ENCODE measurements at regions not wholly inside any gene's neighbourhood (a gene's known extent, or its start where the extent isn't known, plus 50 kb on each side); places are given as distances from the start of the nearest gene placed in this dataset.

DNA sequence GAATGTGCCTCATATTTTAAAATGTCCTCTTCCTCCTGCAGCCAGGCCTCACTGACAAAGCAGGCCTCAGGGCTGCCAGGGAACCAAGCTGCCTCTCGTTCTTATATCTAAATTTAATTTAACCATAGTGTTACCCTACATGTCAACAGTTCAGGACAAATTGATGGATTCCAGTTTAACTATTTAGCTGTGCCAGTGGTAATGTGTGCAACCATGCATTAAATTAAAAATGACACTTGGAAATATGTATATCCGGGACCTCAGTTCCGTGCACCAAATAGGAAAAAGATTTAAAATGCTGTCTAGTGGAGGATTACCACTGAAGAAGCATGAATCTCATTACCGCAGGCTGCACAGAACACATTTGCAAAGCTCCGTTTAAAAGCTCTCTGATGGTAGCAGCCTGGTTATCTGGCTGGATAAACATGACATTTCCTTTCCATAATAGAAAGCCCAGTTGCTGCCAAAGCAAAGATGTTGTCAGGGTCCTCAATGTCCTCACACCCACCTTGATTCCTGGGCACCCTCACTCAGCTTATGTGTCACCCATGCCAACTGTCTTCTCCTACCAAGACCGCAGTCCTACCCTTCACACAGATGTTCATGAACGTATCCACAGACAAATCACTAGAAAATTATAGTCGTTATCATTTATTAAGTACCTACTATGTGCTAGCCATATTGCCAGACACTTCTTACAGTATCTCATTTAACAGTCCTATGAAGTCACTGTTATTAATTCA, 73.3 kb upstream of the FRMD4A start:
- ATAC-seq (no peak), DNase-seq (ENCODE audit: missing footprints) (no peak)
- intact Hi-C loops (cut with DNase I) = no loop called here

DNA sequence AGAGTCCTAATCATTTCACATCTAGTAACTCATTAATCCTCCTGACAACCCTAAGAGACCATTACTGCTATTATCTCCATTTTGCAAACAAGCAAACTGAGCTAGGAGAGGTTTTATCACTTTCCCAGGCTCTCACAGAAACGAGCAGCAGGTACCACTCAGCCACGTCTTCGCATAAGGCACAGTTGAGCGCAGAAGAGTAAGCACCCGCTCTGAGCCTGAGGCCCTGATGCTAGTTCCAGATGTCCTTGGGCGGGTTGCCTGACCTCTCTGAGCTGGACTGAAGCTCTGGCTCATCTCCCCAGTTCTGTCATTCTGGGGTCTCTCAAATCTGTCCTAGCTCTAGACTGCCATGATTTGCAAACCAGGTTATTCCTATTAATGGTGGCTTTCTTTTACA, 72.6 kb upstream of the FRMD4A start:
- intact Hi-C loops (cut with DNase I) = no loop called here
- DNase-seq (ENCODE audit: missing footprints) (no peak), ATAC-seq (no peak)

DNA sequence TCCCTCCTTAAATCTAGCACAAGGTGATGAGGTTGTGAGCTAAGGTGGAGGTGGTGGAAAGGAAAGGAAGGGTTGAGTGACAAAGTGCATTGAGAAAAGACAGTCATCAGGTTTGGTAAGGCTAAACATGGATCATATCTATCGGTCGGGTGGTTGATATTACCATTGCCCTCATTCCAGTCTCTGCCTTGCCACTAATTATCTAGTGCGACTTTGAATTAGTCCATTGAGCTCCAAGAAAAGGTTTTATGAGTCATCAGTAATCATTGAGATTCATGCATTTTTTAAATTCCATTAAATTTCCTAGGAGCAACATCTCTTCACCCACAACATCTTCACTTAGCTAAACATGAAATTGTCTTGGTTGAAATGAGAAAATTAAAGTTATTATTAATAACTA, 68.9 kb upstream of the FRMD4A start:
- ATAC-seq = no peak
- no peak for DNase-seq (ENCODE audit: missing footprints)
- intact Hi-C loops (cut with DNase I) = no loop called here

DNA sequence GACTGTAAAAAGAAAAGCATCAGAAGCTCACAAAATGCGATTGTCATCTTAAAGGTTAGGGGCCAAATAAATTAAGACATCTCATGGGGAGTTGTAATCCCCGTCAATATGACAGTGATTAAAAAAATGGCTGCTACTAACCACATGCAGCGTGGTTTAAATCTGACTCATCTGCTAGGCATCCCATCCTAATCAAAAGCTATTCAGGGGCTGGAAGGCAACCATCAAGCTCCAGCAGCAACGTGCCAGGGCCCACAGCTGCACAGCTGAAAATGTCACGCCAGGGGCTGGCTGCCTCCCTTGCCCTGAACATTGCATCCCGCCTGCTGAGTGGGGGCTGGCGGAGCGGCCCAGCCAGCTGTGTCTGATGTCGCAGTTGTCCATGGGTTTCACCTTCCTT, 66.3 kb upstream of the FRMD4A start:
- peak; percentile 96 for ATAC-seq

DNA sequence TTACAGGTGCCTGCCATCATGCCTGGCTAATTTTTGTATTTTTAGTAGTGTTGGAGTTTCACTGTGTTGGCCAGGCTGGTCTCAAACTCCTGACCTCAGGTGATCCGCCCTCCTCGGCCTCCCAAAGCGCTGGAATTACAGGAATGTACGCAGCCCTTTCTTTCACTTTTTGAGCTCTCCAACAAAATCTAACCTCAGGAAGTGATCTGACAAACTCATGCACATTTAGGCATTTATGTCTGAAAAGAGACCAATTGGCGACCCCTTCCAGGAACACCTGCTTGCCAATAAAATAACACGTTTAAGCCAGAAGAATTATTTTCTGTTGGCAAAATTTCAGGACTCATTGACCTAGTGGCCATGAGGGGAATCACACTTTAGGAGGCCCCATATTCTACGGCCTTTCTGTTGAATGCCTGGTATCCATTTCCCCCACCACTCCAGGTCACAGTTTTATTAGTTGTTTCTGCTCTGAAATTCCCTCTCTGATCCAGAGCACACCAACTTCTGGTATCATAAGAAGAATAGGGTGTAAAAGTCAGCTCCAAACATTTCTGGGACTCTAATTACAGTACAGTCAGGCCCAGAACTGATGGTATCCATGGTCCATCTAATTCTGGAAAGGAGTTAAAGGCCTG, 65.8 kb upstream of the FRMD4A start:
- ATAC-seq = peak; percentile 11
- intact Hi-C loops (cut with DNase I) = no loop called here
- no peak for DNase-seq (ENCODE audit: missing footprints)

More for the DNA sequence above, 66.3 kb upstream of the FRMD4A start:
- intact Hi-C loops (cut with DNase I) = no loop called here
- DNase-seq (ENCODE audit: missing footprints) = peak; percentile 83

DNA sequence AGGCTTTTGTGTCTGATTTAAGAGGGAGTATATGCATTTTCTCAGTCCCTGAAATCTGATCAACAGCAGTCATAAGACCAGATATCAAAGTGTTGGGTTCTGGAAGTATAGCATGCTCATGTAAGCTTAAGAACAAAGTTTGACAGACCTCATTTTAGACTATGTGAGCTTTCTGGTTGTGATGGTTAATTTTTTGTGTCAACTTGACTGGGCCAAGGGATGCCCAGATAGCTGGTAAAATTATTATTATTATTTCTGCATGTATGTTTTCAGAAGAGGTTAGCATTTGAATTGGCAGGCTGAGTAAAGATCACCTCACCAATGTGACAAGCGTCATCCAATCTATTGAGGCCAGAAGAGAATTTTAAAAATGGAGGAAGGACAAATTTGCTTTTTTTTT, 63.5 kb upstream of the FRMD4A start:
- DNase-seq (ENCODE audit: missing footprints) = no peak
- no peak for ATAC-seq
- intact Hi-C loops (cut with DNase I) = no loop called here

DNA sequence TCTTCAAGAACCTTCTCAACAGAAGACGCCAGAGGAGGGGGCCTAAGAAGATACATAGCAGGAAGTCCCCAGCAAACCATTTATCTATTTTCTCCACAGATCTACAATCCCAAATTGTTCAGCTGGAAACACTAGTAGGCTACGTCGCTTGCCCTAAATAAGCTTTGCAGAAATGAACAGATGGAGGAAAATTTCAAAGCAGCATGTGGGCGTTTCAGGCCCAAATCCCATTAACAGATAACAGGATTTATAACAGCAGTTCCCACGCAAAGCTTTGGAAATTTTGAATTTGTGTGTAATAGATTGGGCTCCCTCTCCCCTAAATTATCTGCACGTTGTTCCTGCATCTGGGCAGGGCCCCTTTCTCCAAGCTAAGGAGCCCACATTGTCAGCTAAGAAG, 60.6 kb upstream of the FRMD4A start:
- DNase-seq (ENCODE audit: missing footprints) = no peak
- no peak for ATAC-seq
- intact Hi-C loops (cut with DNase I) = no loop called here

DNA sequence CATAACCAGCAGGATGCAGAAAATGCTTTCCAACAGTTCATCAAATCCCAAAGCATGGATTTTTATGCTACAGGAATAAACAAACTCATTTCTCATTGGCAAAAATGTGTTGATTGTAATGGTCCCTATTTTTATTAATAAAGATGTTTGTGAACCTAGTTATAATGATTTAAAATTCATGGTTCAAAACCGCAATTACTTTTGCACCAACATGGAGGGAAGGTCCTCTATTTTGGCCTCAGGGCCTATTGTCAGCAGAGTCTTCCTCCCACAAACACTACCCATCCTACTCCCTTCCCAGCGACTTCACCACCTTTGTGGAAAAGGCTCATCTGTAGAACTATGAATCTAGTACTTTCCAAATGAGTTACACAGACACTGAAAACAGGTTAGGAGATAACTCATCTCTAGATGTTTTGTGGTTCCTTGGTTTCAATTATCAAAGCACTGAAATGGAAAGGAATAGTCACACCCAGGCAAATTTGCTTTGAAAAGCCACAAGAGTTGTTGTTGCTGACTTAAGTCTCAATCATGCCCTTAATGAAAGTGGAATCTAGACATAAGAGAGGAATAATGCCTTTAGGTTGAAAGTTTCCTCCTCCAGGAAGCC, 59.4 kb upstream of the FRMD4A start:
- ATAC-seq (no peak), DNase-seq (ENCODE audit: missing footprints) (no peak)
- intact Hi-C loops (cut with DNase I) = no loop called here

DNA sequence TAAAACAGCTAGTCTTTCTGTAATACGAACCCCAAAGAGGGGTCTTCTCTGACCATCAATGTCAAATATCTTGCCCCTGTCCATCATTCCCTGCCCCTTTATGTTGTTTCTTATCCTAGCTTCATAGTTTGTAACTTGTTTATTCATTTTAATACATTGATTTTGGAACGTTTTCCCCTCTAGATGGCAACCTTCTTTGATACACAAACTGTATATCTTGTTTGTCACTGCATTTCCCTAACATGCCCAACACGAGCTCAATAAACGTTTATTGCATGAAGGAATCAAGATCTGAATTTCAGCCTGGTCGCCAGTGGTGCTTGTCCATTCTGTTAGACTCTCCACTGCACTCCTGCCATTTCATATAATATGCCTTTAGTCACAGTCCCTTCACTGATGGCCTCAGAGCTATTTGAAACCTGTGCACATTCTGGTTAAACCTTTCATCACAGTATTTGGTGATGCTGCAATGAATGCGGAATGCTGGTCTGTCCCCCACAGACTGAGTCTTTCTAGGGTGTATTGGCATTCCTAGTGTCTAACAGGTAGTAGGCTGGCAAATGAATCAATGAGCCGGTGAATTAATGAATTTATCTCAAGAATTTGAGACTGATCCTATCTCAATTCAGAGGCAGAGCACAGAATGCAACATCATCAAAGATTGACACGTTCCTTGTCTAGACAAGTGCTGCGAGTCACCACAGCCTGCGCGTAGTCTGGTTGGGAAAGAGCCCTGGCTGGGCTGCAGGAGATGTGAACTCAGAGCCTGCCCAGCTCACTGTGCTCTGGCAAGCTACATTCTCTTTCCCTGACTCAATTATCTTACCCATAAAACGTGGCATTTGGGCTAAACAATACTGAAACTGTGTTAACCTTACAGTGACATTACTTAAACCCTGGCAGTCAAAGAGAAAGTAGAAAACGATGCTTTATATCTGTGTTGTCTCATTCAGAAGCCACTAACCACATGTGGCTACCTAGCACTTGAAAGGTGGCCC, 55.2 kb upstream of the FRMD4A start:
- intact Hi-C loops (cut with DNase I) = loop anchor here (2.0 kb wide), 1 partner anchor 93 kb away; no protein-coding TSS in a partner anchor
- no peak for DNase-seq (ENCODE audit: missing footprints)
- ATAC-seq = no peak

DNA sequence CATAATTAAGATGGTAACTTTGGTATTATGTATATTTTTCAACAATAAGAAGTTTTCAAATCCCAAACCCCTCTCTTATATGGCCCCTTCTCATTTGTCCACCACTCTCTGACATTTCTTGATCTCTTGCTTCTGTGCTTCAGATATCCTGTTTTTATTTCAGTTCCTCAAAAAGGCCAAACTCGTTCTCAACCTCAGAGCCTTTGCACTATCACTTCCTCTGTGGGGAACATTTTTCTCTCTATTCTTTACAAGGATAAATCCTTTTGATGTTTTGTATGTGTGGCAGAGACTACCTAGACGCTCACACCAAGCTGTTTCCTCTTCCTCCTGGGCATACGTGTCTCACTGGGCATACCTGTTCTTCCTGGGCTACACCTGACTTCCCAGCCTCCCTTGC, 54.2 kb upstream of the FRMD4A start:
- DNase-seq (ENCODE audit: missing footprints) (no peak), ATAC-seq (no peak)
- intact Hi-C loops (cut with DNase I) = no loop called here

DNA sequence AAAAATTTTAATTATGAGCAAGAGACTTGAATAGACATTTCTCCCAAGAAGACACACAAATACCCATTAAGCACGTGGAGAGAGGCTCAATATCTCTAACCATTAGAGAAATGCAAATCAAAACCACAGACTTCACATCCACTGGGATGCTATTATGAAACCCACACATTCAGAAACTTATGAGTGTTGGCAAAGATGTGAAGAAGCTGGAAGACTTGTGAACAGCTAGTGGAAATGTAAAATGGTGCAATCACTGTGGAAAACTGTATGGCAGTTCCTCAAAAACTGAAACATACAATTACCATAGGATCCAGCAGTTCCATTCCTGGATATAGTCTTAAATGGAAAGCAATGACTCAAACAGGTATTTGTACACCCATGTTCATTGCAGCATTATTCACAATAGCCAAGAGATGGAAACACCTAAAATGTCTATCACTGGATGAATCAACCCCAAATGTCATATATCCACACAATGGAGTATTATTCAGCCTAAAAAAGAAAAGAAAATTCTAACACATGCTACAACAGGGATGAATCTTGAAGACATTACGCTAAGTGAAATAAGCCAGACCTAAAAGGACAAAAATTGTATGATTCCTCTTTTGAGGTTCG, 53.5 kb upstream of the FRMD4A start:
- DNase-seq (ENCODE audit: missing footprints) (no peak), ATAC-seq (no peak)
- intact Hi-C loops (cut with DNase I) = no loop called here

DNA sequence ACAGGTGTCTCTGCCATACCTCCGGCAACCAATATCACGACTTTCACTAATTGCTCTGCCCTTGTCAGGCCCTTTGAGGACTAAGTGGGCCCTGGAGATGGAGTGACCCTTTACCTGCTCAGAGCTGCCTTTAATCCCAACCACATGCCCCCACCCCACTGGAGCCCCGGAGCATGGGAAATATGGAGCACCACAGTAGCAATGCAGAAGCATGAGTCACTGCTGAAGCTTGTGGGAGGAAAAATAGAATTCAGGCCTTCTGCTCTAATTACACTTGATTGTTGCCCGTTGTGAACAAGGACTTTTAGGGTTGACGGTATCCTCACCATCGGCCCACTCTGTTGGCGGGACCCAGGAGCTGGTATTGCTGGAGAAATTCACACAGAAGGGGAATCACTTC, 52.5 kb upstream of the FRMD4A start:
- DNase-seq (ENCODE audit: missing footprints) (no peak), ATAC-seq (no peak)
- intact Hi-C loops (cut with DNase I) = no loop called here

DNA sequence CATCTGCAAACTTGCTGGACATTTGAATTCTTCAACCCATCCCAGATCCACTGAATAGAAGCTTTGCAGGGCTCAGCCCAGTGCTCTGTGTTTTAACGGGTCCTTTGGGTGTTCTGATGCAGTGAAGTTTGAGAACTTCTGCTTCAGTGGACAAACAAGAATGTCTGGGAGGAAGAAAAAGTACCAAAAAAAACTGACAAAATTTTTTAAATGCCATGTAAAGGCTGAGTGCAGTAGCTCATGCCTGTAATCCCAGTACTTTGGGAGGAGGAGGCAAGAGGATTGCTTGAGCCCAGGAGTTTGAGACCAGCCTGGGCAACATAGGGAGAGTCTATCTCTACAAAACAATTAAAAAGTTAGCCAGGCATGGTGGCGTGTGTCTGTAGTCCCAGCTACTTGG, 51.8 kb upstream of the FRMD4A start:
- DNase-seq (ENCODE audit: missing footprints) (no peak), ATAC-seq (no peak)
- intact Hi-C loops (cut with DNase I) = no loop called here

DNA sequence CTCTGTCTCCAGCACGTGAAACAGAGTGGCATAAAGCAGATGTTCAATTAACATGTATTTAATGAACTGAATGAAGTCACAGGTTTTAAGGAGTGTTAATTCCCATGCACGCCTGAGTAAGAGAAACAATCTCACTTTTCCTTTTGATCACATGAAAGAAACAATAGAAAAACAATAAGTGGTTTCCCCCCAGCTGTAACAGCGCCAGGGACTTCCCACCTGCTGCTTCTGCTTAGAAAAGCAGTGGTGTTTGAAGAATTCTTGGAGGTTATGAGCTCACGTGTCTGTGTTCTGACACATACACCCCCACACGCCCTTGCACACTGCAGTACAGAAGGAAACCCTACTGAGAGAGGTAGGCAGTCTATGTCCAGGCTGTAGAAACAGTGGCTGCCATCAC, 51.3 kb upstream of the FRMD4A start:
- no peak for ATAC-seq
- intact Hi-C loops (cut with DNase I) = no loop called here
- no peak for DNase-seq (ENCODE audit: missing footprints)

DNA sequence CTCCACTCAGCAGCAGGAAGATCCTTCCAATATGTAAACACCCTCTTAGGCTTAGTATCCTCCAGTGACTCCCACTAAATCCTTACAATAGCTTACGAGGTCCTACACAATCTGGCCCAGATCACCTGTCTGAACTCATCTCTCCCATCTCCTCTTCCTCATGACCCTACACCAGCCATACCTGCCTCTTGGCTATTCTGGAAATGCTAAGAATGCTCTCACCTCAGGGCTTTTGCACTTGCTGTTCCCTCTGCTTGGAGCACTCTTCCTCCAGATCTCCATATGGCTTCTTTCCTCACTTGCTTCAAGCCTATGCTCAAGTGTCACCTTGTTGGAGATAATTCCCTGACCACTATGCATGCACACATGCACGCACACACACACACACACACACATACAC, 50.8 kb upstream of the FRMD4A start:
- no peak for DNase-seq (ENCODE audit: missing footprints)
- no peak for ATAC-seq
- intact Hi-C loops (cut with DNase I) = no loop called here

DNA sequence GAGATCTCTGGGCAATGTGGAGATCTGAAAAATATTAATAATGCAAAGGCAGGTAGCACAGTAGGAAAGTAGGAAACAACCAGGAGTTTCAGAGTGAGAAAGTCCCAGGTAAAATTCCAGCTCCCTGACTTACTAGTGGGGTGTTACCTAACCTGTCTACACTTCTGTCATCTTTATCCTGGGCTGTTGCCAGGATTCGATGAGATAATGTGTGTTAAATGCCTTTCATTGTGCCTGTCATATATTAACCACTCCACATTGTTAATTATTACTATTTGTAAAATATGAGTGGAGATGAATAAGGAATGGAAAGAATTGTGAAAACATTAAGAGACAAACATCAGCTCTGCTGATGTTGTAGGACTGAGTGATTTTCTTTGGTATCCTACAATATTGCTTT, 50.0 kb upstream of the FRMD4A start:
- no peak for DNase-seq (ENCODE audit: missing footprints)
- intact Hi-C loops (cut with DNase I) = no loop called here
- ATAC-seq = no peak
